C4-2B (cell line): ENCODE measurements at regions not wholly inside any gene's neighbourhood (a gene's known extent, or its start where the extent isn't known, plus 50 kb on each side); places are given as distances from the start of the nearest gene placed in this dataset.

Experiments
- CTCF ChIP-seq: fragments of 450-650 bp; conservative IDR thresholded peaks from 2 replicates; pipeline ENCODE4 v1.5.1; 2017; ENCODE audit warnings: mild to moderate bottlenecking
- ZFX ChIP-seq: fragments of 450-650 bp; IDR thresholded peaks from 2 replicates; pipeline ENCODE4 v1.6.1; 2017

GRCh38 chr13:105365021-105365550, 1170.4 kb downstream of the EFNB2 start:
- TF ChIP-seq CTCF (no peak), ZFX (no peak)
